GM12872 (cell line): ENCODE measurements at regions not wholly inside any gene's neighbourhood (a gene's known extent, or its start where the extent isn't known, plus 50 kb on each side); places are given as distances from the start of the nearest gene placed in this dataset.

Experiments used
- TF ChIP-seq, protein P1 (sequence below): IDR thresholded peaks from 3 replicates; pipeline ENCODE4 v1.5.1; 2011; ENCODE audit warnings: low read depth, mild to moderate bottlenecking, low read length, moderate library complexity; ENCODE audit not compliant: insufficient read depth

DNA sequence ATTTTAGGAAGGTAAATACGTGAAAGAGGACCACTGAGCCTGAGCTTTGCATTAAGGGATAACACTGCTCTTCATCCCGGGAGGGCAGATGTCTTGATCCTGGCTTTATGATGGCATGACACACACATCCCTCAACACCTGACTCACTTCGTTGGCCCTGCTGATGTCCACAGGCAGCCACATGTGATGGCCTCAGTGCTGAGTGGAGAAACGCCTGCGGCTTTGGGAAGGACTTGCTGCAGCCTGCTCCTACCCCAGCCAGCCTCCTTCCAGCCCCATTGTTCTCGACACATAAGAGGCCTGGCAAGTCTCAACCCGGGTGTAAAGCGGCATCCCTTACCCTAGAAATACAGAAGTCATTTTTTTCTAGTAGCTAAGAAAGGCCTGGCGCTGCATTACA lies 169.0 kb downstream of the SYK start:
- TF ChIP-seq, protein P1, sequence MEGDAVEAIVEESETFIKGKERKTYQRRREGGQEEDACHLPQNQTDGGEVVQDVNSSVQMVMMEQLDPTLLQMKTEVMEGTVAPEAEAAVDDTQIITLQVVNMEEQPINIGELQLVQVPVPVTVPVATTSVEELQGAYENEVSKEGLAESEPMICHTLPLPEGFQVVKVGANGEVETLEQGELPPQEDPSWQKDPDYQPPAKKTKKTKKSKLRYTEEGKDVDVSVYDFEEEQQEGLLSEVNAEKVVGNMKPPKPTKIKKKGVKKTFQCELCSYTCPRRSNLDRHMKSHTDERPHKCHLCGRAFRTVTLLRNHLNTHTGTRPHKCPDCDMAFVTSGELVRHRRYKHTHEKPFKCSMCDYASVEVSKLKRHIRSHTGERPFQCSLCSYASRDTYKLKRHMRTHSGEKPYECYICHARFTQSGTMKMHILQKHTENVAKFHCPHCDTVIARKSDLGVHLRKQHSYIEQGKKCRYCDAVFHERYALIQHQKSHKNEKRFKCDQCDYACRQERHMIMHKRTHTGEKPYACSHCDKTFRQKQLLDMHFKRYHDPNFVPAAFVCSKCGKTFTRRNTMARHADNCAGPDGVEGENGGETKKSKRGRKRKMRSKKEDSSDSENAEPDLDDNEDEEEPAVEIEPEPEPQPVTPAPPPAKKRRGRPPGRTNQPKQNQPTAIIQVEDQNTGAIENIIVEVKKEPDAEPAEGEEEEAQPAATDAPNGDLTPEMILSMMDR = no peak

DNA sequence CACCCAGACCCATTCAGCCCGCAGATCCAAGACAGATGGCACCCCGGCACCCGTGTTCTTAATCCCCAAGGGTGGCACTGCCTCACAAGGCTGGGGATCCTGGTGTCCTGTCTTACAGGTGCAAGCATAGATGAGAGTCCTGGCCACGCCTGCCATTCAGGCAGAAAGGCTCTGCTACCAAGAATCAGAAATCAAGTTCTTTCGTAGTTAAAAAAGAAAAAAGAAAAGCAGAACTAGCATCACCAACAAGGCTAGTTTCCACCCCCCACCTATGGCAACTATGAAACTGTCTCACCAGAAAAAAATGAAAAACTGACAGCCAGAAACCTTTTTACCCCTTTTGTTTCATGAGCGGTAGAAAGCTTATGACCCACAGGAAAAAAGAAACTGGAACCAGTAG lies 170.4 kb downstream of the SYK start:
- TF ChIP-seq, protein P1 = no peak

- TF ChIP-seq, protein P1 = no peak
Measured at GRCh38 chr9:90974016-90974415, 172.4 kb downstream of the SYK start.

DNA sequence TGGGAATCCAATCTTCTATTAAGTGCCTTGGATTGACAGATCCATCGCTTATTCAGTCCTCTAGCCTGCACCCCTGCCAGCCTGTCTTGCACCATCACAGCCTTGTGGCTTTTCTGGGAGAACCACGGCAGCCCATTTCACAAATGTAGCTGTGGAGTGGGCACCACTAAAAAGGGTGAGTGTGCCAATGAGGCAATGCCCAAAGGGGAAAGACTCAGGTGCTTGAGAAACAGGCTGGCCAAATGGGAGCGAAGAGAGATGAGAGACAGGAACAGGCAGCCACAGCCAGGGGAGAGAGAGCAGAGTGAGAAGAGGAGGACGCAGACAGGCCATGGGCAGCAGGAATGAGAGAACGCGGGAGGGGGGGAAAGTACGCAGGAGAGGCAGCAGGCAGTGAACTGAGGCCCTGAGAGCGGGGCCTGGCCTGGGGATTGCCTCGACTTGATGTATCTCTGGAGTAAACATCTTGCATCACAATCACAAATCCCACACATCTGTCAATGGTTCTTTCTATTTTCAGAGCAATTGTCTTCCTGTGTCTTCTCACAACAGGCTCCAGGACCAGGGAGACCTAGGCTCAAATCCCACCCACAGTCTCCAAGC lies 173.1 kb downstream of the SYK start:
- TF ChIP-seq, protein P1 = no peak

- TF ChIP-seq, protein P1 = no peak
Measured at GRCh38 chr9:90975781-90976538, 174.3 kb downstream of the SYK start.

DNA sequence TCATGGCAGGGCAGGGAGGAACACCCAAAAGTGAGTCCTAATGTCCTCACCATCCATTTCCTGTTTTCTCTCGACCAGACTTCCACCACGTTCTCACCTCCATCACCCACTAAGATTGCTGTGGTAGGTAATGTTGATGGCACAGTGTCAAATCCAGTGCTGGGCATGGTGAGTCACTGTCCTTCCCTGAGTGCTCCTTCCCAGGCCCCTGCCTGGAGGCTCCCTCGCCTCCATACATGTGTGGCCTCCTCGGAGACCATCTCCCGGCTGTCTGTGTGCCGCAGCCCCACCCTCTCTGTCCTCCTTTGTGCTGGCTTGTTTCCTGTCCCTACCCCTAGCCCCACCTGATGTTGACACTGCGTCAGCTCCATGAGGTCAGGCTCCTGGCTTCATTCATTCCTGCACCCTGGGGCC lies 177.5 kb downstream of the SYK start:
- TF ChIP-seq, protein P1 = no peak

DNA sequence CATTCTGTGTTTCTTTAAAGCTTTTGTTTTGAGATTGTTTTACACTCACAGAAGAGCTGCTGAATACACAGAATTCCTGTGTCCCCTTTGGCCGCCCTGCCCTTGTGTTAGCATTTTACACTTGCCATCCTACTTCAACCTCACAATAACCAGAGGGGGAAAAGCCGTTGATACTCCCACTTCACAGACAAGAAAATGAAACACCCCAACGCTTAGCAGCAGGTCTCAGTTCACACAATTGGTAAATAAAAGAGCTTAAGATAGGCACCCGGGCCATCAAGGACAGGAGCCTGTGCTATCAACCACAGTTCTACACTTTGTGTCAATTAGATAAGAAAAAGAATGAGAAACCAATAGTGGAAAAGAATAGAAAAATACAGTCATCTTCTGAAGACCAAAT lies 178.0 kb downstream of the SYK start:
- TF ChIP-seq, protein P1 = no peak
